LNCAP (cell line): ENCODE measurements at regions not wholly inside any gene's neighbourhood (a gene's known extent, or its start where the extent isn't known, plus 50 kb on each side); places are given as distances from the start of the nearest gene placed in this dataset.

Source experiments
- CTCF ChIP-seq: fragments of 450-650 bp; IDR thresholded peaks from 2 replicates; pipeline ENCODE4 v1.5.1; 2017; ENCODE audit warnings: mild to moderate bottlenecking

GRCh38 chr10:9126728-9127127 is 1072.2 kb downstream of the GATA3 start:
- no peak for TF ChIP-seq CTCF

DNA sequence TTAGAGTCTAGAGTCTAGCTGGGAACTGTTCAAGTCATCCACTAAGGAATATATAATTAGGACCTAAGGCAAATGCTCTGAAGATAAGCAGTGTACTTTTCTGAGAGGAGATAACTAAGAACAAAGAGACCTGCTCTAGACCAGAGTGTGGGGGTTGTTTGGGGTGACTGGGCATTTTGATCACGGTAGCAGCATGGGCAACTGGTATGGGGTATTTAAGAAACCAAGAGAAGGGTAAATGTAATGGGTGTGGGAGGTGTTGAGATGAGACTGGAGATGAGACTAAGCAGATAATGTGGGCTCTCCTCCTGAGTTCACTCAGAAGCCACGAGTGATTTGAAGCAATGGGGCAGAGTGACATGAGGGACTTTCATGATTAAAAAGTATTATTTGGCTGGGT is 1082.9 kb downstream of the GATA3 start:
- no peak for TF ChIP-seq CTCF

DNA sequence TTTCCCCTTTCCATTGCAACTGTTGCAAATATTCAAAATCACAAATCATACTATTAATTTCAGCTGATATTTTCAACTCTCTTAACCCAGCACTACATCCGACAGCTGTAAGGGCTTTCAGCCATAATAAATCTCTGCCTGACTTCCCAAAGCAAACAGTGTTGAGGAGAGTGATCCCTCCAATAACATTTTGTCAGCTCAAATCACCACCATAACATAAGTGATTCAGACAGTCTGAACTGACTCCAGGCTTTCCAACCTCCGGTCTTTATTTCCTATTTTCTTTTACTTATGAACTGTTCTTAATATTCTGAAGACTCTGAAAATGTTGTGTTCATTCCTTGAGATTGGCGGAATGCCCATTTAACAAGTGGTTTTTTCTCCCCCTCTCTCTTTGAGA is 1085.9 kb downstream of the GATA3 start:
- no peak for TF ChIP-seq CTCF

DNA sequence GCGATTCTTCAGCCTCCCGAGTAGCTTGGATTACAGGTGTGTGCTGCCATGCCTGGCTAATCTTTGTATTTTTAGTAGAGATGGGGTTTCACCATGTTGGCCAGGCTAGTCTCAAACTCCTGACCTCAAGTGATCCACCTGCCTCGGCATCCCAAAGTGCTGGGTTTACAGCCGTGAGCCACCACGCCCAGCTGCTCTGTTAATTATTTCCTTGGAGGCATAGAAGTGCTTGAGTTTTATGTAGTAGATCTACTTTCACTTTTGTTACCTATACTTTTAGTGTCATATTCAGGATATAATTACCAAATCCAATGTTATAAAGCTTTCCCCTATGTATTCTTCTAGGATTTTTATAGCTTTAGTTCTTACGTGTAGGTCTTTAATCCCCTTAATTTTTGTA is 1093.0 kb downstream of the GATA3 start:
- TF ChIP-seq CTCF: no peak

- no peak for TF ChIP-seq CTCF
Measured at GRCh38 chr10:9149134-9149533, 1094.6 kb downstream of the GATA3 start.

- TF ChIP-seq CTCF: no peak
Measured at GRCh38 chr10:9157656-9158055, 1103.2 kb downstream of the GATA3 start.

DNA sequence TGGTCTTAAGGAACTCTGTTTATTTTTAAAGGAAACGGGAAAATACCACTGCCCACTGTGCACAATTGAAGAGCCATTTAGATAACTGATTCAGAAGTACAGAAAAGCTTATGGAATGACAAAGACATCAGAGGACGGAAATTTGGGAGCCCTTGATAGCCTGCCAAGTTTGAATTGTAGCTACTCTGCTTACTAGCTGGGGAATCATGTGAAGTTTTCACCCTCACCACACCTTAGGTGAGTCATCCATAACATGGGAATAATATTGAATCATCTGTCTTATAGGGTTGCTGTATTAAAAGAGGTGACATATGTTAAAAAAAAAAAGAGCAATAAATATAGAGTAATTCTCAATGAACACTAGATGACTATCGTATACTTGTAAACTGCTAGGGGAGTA is 1104.2 kb downstream of the GATA3 start:
- TF ChIP-seq CTCF: no peak

- TF ChIP-seq CTCF: no peak
Measured at GRCh38 chr10:9160275-9160674, 1105.8 kb downstream of the GATA3 start.
